HG03039 (cell line): ENCODE measurements at regions not wholly inside any gene's neighbourhood (a gene's known extent, or its start where the extent isn't known, plus 50 kb on each side); places are given as distances from the start of the nearest gene placed in this dataset.
"Not testable (repeated sequence)": the region's sequence is repeated elsewhere in the genome, so short reads cannot be mapped to it uniquely, and the experiment has no call there.

Experiments used
- ATAC-seq: cut with Tn5 transposase; IDR thresholded peaks from one replicate; pipeline ENCODE4 v1.9.1; 2021; ENCODE audit warnings: mild to moderate bottlenecking, moderate library complexity; ENCODE audit not compliant: unreplicated experiment

DNA sequence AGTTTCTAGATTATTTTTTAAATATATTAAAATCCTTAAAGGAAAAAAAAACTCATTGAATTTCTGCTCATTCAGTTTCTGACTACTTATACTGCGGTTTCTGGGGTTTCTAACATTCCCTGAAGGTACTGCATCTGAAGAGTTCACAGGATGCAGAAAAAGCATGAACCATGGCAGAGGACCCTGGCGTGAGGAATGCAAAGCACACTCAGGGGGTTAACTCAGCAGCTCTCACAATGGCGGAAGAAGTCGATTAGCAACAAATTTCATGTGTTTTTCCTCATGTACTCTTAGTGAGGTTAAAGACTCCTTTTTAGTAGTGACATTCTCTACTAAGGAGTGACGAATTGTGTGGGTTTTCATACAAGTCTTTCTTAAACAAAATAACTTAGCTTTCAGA, 975.6 kb downstream of the NCAM2 start:
- no peak for ATAC-seq

DNA sequence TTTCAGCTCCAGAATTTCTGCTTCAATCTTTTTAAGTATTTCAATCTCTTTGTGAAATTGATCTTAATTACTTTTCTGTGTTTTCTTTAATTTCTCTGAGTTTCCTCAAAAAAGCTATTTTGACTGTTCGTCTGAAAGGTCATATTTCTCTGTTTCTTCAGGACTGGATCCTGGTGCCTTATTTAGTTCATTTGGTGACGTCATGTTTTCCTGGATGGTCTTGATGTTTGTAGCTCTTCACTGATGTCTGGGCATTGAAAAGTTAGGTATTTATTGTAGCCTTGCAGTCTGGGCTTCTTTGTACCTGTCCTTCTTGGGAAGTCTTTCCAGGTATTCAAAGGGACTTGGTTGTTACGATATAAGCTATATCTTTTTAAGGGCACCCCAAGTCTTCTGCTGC, 998.7 kb downstream of the NCAM2 start:
- ATAC-seq, result no peak

DNA sequence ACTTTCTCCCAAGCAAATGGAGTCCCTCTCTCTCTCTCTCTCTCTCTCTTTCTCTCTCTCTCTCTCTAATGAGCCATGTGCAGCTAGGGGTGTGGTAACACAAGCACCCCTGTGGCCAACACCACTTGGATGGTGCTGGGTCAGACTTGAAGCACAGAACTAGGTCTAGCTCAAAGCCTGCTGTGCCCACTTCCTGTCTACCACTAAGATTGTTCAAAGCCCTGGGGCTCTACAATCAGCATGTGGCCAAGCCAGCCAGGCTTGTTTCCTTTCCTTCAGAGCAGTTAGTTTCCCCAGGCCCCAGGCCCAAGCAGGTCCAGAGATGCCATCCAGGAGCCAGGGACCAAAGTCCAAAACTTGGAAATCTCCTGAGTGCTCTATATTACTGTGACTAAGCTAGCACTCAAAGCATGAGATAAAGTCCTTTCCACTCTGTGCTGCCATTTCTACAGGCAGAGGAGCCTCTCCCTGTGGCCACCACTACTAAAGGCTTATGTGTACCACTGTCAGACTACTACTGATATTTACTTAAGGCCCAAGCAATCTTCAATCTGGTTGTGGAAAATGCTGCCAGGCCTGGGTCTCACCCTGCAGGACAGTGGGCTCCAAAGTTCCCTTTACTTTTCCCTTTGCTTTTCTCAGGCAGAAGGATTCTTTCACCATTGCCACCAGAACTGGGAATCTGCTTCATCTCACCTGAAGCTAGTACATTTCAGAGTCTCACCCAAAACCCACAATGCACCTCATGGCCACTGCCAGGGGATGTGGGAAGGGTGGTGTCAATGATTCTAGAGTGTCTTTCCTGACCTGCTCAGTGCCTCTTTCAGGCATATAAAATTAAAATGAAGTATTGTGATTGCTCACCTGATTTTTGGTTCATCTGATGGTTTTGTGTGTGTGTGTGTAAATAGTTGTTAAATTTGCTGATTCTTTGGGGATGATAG, 999.5 kb downstream of the NCAM2 start:
- no peak for ATAC-seq

DNA sequence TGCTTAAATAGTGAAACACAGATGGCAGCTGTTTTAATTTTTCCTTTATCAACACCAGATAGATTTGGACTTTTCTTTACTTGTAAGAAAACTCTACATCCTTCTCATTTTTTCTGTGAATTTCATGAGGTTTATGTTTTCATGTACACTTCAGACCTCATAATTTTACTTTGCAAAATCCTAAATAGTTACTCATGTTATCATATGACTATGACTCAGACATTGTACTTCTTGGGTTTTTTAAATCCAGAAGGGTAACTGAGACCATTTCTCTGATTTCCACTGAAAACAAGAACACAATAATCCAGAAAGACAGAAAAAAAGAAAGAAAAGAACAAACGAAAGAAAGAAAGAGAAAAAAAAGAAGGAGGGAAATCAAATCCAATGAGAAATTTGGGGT, 1021.6 kb downstream of the NCAM2 start:
- no peak for ATAC-seq

DNA sequence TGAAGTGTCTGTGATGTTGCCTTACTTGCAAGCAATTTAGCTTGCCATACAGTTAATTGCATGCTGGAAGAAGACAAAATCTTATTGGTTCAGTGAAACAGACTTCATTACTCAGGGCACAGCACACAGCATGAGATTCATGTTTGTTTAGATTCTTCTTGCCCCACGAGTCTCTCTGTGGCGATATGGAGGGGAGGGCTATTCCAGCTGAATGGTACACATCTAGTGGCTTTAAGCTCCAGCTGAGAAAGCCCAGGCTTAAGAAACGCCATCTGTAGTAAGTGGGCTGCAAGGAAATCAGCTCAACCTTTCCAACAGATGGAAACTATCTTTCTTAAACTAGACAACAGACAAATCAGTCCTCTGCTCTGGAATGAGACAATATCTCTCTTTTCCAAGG, 1022.0 kb downstream of the NCAM2 start:
- no peak for ATAC-seq

DNA sequence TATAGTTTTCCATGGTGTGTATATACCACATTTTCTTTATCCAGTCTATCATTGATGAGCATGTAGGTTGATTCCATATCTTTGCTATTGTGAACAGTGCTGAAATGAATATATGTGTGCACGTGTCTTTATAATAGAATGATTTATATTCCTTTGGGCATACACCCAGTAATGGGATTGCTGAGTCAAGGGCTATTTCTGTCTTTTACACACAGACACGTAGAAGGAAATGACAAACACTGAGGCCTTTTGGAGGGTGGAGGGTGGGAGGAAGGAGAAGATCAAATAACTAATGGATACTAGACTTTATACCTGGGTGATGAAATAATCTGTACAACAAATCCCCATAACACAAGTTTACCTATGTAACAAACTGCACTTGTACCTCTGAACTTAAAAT, 1025.7 kb downstream of the NCAM2 start:
- ATAC-seq, result not testable (repeated sequence)

DNA sequence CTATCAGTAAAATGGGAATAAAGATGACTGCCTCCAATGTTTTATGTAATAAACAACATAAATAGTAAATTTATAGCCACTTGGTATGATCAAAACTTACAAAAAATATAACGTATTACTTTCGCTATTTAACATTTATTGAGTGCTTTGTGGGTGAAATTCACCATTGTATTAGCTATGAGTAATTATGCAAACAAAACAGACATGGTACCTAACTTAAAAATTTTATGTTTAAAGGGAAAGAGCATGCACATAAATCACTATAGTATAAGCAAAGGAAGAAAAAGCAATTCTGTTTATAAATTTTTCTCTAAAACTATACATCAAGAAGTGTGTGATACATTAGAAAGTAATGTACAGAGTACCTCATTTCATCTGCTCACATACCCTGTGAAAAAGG, 1046.2 kb downstream of the NCAM2 start:
- no peak for ATAC-seq

DNA sequence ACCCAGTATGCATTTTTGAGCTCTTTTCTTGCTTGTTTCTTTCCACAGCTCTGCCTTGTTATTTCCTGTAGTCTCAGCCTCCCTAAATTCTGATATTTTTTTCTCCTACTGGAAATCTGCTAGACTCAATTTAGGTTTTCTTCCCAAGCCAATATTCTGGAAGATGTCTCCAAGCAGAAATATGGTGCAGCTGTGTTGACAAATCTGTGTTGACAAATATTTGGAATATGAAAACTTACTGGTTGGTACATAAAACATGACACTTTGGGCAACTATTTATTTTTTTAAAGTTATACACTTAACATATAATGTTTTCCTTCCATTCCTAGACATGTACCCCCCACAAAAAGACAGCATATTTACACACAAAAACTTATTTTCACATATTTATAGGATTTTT, 1048.4 kb downstream of the NCAM2 start:
- no peak for ATAC-seq

DNA sequence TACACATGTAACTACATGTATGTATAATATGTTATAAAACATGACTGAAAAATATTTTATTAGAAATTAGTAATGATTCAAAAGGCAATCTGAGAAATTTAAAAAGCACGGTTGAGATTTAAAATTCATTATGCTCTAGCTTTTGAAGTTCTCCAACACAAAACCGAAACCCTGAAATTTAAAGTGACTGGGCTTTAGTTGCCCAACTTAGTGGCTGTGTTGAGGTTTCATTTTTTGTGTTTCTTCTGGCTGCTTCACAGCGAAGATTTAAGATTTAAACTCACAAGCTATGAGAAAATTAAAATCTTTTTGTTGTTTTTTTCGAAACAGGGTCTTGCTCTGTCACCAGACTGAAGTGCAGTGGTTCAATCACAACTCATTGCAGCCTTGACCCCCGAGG, 1058.7 kb downstream of the NCAM2 start:
- ATAC-seq, result no peak

DNA sequence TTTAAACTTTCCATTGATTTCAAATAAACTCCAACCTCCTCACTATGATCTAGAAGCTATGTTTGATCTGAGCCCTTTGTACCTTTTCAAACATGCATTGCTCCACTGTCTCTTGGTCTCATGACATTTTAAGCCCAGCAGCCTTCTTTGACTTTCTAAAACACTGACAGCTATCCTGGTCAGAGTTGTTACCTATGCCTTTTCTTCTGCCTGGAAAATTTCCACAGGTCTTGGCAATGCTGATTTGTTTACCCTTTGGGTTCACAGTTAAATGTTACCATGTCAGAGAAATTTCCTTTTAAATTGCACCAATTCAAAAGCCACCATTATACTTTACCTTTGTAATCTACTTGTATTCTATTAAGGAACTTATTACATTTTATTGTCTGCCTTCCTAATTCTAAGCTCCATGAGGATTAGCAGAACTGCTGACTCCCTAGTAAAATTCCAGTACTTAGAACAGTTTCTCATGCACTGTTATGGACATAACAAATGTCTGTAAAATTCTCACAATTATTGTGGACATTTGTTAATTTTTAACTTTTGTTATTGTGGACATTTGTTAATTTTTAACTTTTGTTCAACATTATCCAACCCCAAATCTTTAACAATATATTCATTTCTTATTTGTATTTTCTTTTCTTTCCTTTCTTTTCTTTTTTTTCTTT, 1064.4 kb downstream of the NCAM2 start:
- no peak for ATAC-seq

DNA sequence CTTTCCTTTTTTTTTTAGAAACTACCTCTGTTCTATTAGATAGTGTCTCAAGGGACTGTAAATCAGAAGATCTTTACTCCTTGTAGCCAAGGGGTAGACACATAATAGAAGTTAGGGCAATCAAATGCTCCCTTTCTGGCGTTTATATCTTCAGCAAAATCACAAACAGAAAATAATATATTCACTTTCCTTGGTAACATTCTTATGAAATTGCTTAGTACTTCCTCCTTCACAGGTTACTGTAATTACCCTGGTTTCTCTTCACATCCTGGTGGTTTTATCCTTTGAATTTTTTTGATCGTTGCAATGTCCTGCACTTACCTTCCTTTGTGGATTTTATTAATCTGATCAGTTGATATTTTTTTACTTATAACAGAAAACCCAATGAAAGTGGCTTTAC, 1064.9 kb downstream of the NCAM2 start:
- no peak for ATAC-seq

DNA sequence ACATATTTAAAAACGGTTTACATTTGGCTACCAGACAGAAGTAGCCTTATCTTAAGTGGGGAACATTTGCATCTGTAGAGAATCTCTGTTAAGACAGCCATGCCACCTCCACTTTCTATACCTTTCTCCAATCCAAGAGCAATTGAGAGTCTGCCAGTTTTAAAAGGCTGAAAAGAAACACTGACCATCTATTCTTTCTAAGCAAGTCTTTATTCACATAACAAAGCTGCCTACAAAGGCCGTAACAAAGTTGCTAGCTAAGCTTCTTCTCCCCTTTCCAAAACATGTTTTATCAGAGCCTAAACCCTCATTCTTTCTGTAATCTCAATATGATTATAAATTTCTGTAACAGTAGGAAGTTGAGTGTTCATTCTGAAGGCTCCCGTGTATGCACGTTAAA, 1078.3 kb downstream of the NCAM2 start:
- ATAC-seq, result no peak

DNA sequence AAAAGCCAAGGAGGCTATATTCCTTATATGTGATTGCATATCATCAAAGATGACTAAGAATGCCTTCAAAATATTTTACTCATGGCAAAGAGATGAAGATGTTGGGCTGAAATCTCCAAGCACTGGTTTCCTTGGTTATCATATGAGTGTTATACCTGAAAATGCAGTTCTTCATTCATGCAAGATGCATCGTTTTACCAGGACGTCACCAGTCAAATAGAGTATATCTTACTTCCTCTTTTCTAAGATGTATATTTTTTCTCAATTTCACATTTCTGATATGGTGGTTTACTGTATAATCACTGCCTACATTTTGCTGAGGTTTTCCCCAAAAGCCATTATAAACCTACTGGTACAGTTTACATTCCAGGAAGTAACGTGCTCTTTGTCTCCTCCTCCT, 1085.7 kb downstream of the NCAM2 start:
- ATAC-seq, result no peak

DNA sequence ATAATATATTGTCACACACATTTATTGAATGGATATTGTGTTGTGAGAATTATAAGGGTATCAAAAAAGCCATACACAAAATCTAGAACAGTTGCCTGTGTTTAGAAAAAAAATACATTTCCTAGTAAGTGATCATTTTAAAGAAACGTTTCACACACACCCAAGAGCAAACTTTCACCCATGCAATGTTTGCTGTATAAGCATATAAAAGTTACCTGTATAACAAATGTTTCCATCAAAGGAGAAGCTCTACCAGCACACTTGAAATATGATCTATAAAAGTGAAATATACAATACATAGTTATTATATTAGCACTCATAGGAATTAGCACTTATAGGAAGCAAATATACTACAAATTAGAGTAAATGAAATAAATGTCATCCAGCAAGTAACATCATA, 1098.1 kb downstream of the NCAM2 start:
- ATAC-seq, result no peak

DNA sequence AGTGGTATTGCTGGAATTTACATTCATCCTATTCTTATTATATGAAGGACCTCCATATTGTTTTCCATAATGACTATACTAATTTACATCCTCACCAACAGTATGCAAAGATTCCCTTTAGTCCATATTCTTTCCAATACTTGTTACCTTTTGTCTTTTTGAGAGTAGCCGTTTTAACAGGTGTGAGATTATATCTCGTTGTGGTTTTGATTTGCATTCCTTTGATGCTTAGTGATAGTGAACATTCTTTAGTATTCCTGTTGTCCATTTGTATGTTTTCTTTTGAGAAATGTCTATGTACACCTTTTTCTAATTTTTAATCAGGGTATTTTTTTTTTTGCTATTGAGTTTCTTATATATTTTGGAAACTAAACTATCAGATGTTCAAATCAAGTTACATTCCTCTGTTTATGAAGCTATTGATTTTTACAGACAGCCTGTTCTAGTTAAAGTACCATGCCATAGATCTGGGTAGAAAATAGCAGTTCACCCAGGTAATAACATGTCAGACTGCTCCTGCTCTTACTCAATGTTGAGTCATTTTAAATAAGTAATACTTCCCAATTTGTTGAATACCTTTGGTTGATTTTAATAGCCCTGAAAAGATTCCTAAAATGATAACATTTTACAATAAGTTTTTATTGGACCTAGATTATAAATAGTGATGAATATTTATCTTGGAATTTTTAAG, 1108.7 kb downstream of the NCAM2 start:
- no peak for ATAC-seq

DNA sequence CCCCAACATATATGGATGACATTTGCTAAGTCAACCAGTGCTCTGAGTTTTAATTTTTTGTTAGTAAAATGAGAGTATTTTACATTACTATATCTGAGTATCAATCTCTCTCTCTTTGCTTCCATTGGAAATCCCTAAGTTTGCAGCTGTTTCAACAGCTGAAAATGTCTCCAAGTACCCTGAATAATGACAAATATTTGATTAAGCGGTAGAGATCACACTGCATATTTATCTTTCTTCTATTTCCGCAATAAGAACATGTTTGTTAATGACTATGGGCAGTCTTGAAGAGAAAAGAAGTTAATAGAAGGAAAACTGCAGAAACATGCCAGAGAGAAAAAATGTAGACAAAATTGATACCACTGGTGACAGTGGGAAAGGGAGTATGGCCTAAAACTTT, 1117.5 kb downstream of the NCAM2 start:
- ATAC-seq, result no peak

DNA sequence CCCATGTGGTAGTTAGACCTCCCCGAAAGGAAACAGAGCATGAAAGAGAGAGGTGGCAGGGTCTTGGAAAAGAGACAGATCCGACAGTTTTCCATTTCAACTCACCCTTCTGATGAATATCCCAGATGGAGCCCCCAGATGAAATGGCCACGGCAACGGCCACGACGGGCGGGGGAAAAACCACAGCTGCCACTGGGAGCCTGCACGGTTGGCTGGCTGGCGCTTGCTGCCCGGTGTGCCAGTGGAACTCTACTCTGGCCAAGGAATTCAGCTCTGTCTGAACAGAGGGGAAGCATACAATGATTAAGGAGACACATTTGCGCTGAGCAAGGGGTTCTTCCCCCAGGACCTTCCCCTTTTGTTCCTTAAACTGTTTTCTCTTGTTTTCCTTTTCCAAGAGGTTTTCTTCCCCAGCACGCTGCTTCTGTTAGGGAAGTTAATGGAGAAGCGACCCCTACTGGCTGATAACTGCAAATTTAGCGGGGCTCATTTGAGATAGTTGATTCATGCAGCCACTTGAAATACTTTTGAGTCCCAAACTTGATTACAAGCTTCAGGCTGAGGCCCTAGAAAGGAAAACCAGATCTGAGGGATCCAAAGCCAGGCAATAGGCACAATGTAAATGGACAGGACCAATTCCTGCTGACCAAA, 1122.5 kb downstream of the NCAM2 start:
- ATAC-seq, result no peak

DNA sequence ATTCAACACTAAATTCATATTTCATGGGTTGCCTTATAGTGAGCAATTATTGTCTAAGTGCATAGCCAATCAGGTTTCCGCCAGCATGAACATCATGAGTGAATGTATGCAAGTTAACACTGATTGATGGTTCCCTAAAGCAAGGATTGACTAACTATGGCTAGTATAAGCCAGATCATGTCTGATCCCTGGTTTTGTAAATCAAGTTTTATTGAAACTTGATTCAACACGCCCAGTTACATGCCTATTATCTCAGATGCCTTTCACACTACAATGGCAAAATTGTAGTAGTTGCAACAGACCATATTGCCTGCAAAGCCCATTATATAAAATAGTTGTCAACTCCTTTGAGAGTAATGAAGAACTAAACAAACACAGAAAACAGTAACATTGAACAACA, 1127.4 kb downstream of the NCAM2 start:
- ATAC-seq, result no peak

DNA sequence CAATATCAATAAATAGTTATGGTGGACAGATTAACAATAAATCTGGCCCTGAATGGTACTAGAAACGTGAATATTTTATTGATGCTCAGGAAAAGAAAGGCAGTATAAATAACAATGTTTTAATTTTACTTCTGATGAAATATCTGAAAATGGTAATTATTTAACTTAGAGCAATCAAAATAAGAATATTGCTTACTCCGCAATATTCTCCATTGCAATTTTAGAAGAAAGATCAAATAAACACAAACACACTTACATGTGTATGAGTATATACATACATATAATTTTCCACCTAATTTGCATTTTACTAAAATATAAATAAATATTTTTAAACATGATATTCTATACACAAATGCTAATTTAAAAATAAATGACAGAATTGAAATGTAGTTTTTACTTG, 1130.5 kb downstream of the NCAM2 start:
- no peak for ATAC-seq

DNA sequence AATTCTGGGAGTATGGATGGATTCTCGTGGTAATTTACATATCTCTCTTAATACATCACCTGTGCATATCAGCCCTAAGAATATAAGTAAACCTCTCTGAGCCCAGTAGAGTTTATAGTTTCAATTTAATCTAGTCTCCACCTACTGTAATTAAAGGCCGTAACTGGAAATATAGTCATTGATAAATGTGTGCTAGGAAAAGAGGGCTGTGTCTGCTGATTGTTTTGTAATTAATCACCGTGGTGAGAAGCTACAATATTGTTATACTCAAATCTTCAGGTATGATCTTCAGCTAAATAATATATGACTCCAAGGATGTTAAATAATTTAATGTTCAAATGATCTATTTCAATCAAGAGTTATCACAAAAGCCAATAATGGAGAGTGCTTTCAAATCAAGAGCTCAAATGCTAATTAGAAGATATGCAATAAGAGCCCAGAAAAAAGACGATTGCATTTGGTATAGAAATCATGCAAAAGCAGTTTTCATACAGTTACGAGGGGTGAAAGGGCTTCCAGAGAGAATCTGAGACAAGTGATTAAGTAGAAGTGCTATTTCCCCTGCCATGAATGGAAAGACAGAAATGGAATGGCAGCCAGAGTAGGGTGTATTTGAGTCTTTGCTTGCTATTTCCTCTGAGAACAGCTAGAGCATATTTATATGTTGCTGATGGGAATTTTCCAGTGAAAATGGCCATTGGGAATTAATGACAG, 1134.3 kb downstream of the NCAM2 start:
- no peak for ATAC-seq

DNA sequence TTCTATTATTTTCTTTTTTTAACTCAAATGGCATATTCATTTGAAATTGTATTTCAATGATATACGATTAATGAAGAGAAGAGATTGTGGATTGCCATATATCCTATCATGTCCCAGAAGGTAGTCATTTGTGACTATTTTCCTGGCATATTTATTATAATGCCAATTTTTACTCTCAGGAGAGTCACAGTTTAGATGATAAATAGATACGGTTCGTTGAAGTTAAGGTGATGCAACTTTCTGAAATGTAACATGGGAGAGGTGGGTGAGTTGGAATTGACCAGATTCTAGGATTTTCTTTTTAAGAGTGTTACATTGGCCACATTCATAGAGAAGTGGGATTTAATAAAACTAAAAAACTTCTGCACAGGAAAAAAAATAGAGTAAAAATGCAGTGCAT, 1138.5 kb downstream of the NCAM2 start:
- no peak for ATAC-seq
